ENCODE measurements at regions not wholly inside any gene's neighbourhood (a gene's known extent, or its start where the extent isn't known, plus 50 kb on each side); places are given as distances from the start of the nearest gene placed in this dataset.

DNA sequence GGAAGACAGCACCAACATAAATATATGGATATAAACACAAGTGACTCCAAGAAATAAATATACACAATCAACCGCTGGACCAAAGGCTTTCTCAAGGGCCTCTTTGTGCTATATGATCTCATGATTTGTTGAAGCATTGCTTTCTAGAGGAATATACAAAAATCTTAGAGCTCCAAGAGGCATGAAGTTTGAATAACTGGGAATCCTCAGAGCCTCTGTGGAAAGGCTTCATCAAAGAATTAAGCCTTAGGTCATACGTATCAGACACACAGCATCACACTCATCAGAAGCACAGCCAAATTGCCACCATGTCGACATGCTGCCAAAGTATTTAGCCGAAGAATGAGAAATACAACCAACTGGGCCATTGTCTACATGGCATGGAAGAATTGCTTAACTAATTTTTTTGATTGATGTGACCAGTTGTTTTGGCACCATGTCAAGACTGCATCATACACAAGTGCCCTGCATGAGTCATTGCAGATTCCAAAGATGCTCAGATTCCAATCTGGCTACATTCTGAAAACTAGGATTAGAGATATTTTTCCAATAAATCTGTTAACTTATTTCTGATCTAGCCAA, 860.6 kb upstream of the ZEB2 start:
- TF ChIP-seq POLR2AphosphoS5 (IDR thresholded peaks at IDR 0.05) (no peak), POLR2A (IDR thresholded peaks at IDR 0.05) (no peak)
- TF ChIP-seq, protein P1, sequence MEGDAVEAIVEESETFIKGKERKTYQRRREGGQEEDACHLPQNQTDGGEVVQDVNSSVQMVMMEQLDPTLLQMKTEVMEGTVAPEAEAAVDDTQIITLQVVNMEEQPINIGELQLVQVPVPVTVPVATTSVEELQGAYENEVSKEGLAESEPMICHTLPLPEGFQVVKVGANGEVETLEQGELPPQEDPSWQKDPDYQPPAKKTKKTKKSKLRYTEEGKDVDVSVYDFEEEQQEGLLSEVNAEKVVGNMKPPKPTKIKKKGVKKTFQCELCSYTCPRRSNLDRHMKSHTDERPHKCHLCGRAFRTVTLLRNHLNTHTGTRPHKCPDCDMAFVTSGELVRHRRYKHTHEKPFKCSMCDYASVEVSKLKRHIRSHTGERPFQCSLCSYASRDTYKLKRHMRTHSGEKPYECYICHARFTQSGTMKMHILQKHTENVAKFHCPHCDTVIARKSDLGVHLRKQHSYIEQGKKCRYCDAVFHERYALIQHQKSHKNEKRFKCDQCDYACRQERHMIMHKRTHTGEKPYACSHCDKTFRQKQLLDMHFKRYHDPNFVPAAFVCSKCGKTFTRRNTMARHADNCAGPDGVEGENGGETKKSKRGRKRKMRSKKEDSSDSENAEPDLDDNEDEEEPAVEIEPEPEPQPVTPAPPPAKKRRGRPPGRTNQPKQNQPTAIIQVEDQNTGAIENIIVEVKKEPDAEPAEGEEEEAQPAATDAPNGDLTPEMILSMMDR (IDR thresholded peaks at IDR 0.05), result no peak
